WTC11 (cell line): ENCODE measurements at regions not wholly inside any gene's neighbourhood (a gene's known extent, or its start where the extent isn't known, plus 50 kb on each side); places are given as distances from the start of the nearest gene placed in this dataset.

Experiments used
- ATAC-seq: fragments of 200-7000 bp; cut with Tn5 transposase; 2 replicates; pipeline ENCODE4 v1.10.0; 2021; ENCODE audit warnings: mild to moderate bottlenecking, moderate library complexity
- CTCF ChIA-PET: fragments of 300-600 bp; sonication (Branson Sonifier 250); formaldehyde crosslinking; loops from one replicate; lab custom pipeline; 2021; ENCODE audit warnings: antibody characterized with exemption; lab: Charles Lee
- POLR2A ChIA-PET: fragments of 350-600 bp; sonication (Branson Sonifier 250); formaldehyde crosslinking; loops from one replicate; lab custom pipeline; 2021; ENCODE audit warnings: antibody characterized with exemption; lab: Charles Lee
- DNase-seq: peaks from one replicate; pipeline ENCODE4 v3.0.0; 2021; ENCODE audit warnings: low spot score
- H3K27ac Mint-ChIP-seq: 2 replicates; pipeline ENCODE4 v1.8.0; 2021; ENCODE audit warnings: mixed read lengths
- H3K27me3 Mint-ChIP-seq: 2 replicates; pipeline ENCODE4 v1.8.0; 2021; ENCODE audit warnings: low read depth, mild to moderate bottlenecking, moderate library complexity, mixed read lengths
- H3K36me3 Mint-ChIP-seq: 2 replicates; pipeline ENCODE4 v1.8.0; 2021; ENCODE audit warnings: mixed read lengths
- H3K4me1 Mint-ChIP-seq: 2 replicates; pipeline ENCODE4 v1.8.0; 2022; ENCODE audit warnings: mixed read lengths
- H3K4me3 Mint-ChIP-seq: 2 replicates; pipeline ENCODE4 v1.8.0; 2021; ENCODE audit warnings: mild to moderate bottlenecking, moderate library complexity, mixed read lengths
- H3K9me3 Mint-ChIP-seq: 2 replicates; pipeline ENCODE4 v1.8.0; 2021; ENCODE audit warnings: mixed read lengths
- FOXP1 ChIP-seq: sonication (generic); formaldehyde crosslinking; IDR thresholded peaks from 2 replicates; pipeline ENCODE4 v1.8.0; 2022; ENCODE audit warnings: missing genetic modification reagents, mild to moderate bottlenecking, moderate library complexity, borderline replicate concordance
- HMGA2 ChIP-seq: fragments of 250-450 bp; sonication (Bioruptor Pico); IDR thresholded peaks from 2 replicates; pipeline ENCODE4 v1.4.0; 2021; ENCODE audit warnings: mild to moderate bottlenecking, moderate library complexity
- JAZF1 ChIP-seq: fragments of 250-450 bp; sonication (Bioruptor Pico); IDR thresholded peaks from 2 replicates; pipeline ENCODE4 v1.9.0; 2021; ENCODE audit warnings: moderate library complexity, mild to moderate bottlenecking, inconsistent platforms
- NR3C1 ChIP-seq: sonication (generic); formaldehyde crosslinking; conservative IDR thresholded peaks from 2 replicates; pipeline ENCODE4 v1.8.1; 2023; ENCODE audit warnings: low read depth, mild to moderate bottlenecking, missing genetic modification reagents
- PRRX2 ChIP-seq: fragments of 250-450 bp; sonication (Bioruptor Pico); IDR thresholded peaks from 2 replicates; pipeline ENCODE4 v1.8.0; 2021; ENCODE audit warnings: mild to moderate bottlenecking
- RORB ChIP-seq: fragments of 250-450 bp; sonication (Bioruptor Pico); IDR thresholded peaks from 2 replicates; pipeline ENCODE4 v1.9.0; 2021; ENCODE audit warnings: mild to moderate bottlenecking
- SOX15 ChIP-seq: fragments of 250-450 bp; sonication (Bioruptor Pico); IDR thresholded peaks from 2 replicates; pipeline ENCODE4 v1.9.0; 2021; ENCODE audit warnings: mild to moderate bottlenecking
- ZNF121 ChIP-seq: sonication (generic); formaldehyde crosslinking; IDR thresholded peaks from 2 replicates; pipeline ENCODE4 v1.8.0; 2023; ENCODE audit warnings: missing genetic modification reagents
- ZNF317 ChIP-seq: sonication (generic); formaldehyde crosslinking; IDR thresholded peaks from 2 replicates; pipeline ENCODE4 v1.8.1; 2023; ENCODE audit warnings: low read depth, mild to moderate bottlenecking, moderate library complexity, missing genetic modification reagents, borderline replicate concordance
- TF ChIP-seq, protein P1 (sequence below): sonication (generic); formaldehyde crosslinking; IDR thresholded peaks from 2 replicates; pipeline ENCODE4 v1.8.0; 2022; ENCODE audit warnings: mild to moderate bottlenecking, missing genetic modification reagents
- TF ChIP-seq, protein P2 (sequence below): sonication (generic); formaldehyde crosslinking; IDR thresholded peaks from 2 replicates; pipeline ENCODE4 v1.8.1; 2022; ENCODE audit warnings: mild to moderate bottlenecking, missing genetic modification reagents, moderate library complexity, borderline replicate concordance
- TF ChIP-seq, protein P3 (sequence below): sonication (generic); formaldehyde crosslinking; IDR thresholded peaks from 2 replicates; pipeline ENCODE4 v1.8.0; 2022; ENCODE audit warnings: mild to moderate bottlenecking, missing genetic modification reagents
- TF ChIP-seq, protein P4 (sequence below): sonication (generic); formaldehyde crosslinking; IDR thresholded peaks from 2 replicates; pipeline ENCODE4 v1.8.1; 2023; ENCODE audit warnings: mild to moderate bottlenecking, missing genetic modification reagents, borderline replicate concordance
- TF ChIP-seq, protein P5 (sequence below): sonication (generic); formaldehyde crosslinking; IDR thresholded peaks from 2 replicates; pipeline ENCODE4 v1.8.0; 2022; ENCODE audit warnings: mild to moderate bottlenecking, missing genetic modification reagents
- TF ChIP-seq, protein P6 (sequence below): sonication (generic); formaldehyde crosslinking; IDR thresholded peaks from 2 replicates; pipeline ENCODE4 v1.8.1; 2023; ENCODE audit warnings: mild to moderate bottlenecking, missing genetic modification reagents
- TF ChIP-seq, protein P7 (sequence below): fragments of 250-450 bp; sonication (Bioruptor Pico); IDR thresholded peaks from 2 replicates; pipeline ENCODE4 v1.8.0; 2021; ENCODE audit warnings: mild to moderate bottlenecking
- TF ChIP-seq, protein P8 (sequence below): fragments of 250-450 bp; sonication (Bioruptor Pico); IDR thresholded peaks from 2 replicates; pipeline ENCODE4 v2.1.2; 2022; ENCODE audit warnings: mild to moderate bottlenecking, moderate library complexity
- TF ChIP-seq, protein P9 (sequence below): sonication (generic); formaldehyde crosslinking; IDR thresholded peaks from 2 replicates; pipeline ENCODE4 v1.8.1; 2022; ENCODE audit warnings: low read depth, missing genetic modification reagents, borderline replicate concordance
- TF ChIP-seq, protein P10 (sequence below): fragments of 250-450 bp; sonication (Bioruptor Pico); conservative IDR thresholded peaks from 2 replicates; pipeline ENCODE4 v1.9.0; 2021; ENCODE audit warnings: mild to moderate bottlenecking

DNA sequence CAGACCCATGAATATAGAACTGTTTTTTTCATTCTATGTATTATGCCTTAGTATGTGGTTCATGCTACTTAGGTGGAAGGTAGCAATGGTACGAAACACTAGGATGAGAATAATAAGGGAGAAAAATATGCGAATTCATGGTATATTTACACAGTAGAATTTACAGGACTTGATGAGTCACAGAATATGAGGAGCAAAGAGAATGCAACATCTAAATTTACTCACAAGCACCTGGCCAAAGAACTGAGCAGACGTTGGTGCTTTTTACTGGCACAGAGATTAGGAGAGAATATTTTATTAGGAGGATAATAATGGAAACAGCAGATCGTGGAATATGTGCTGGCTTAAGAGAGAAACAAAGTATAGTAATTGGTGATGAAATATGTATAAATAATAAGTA is 785.4 kb upstream of the ROBO1 start (continued):
- TF ChIP-seq JAZF1 (CRISPR knock-in tag) (no peak), SOX15 (CRISPR knock-in tag) (no peak)
- TF ChIP-seq, protein P1, sequence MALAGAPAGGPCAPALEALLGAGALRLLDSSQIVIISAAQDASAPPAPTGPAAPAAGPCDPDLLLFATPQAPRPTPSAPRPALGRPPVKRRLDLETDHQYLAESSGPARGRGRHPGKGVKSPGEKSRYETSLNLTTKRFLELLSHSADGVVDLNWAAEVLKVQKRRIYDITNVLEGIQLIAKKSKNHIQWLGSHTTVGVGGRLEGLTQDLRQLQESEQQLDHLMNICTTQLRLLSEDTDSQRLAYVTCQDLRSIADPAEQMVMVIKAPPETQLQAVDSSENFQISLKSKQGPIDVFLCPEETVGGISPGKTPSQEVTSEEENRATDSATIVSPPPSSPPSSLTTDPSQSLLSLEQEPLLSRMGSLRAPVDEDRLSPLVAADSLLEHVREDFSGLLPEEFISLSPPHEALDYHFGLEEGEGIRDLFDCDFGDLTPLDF (CRISPR knock-in tag), result no peak
- TF ChIP-seq, protein P2, sequence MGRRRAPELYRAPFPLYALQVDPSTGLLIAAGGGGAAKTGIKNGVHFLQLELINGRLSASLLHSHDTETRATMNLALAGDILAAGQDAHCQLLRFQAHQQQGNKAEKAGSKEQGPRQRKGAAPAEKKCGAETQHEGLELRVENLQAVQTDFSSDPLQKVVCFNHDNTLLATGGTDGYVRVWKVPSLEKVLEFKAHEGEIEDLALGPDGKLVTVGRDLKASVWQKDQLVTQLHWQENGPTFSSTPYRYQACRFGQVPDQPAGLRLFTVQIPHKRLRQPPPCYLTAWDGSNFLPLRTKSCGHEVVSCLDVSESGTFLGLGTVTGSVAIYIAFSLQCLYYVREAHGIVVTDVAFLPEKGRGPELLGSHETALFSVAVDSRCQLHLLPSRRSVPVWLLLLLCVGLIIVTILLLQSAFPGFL, result no peak
- TF ChIP-seq, protein P3, sequence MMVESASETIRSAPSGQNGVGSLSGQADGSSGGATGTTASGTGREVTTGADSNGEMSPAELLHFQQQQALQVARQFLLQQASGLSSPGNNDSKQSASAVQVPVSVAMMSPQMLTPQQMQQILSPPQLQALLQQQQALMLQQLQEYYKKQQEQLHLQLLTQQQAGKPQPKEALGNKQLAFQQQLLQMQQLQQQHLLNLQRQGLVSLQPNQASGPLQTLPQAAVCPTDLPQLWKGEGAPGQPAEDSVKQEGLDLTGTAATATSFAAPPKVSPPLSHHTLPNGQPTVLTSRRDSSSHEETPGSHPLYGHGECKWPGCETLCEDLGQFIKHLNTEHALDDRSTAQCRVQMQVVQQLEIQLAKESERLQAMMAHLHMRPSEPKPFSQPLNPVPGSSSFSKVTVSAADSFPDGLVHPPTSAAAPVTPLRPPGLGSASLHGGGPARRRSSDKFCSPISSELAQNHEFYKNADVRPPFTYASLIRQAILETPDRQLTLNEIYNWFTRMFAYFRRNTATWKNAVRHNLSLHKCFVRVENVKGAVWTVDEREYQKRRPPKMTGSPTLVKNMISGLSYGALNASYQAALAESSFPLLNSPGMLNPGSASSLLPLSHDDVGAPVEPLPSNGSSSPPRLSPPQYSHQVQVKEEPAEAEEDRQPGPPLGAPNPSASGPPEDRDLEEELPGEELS, result no peak

DNA sequence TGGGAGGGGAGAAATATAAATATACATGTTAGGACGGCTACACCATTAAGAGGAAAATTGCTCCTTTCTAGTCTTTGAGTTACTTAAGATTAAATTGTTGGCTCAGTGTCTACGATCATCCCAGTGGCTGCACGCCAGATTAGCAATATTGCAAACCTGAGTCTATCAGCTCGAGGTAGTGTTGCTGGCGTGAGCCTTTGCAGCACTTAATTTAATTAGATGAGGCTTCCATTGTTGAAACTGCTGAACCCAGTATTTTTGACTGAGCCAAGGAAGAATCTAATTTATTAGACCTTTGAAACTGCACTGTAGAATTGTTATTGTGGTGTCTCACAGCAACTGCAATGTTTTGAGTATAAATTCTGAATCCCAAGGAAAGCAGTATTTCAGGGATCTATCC is 782.4 kb upstream of the ROBO1 start:
- TF ChIP-seq, protein P4, sequence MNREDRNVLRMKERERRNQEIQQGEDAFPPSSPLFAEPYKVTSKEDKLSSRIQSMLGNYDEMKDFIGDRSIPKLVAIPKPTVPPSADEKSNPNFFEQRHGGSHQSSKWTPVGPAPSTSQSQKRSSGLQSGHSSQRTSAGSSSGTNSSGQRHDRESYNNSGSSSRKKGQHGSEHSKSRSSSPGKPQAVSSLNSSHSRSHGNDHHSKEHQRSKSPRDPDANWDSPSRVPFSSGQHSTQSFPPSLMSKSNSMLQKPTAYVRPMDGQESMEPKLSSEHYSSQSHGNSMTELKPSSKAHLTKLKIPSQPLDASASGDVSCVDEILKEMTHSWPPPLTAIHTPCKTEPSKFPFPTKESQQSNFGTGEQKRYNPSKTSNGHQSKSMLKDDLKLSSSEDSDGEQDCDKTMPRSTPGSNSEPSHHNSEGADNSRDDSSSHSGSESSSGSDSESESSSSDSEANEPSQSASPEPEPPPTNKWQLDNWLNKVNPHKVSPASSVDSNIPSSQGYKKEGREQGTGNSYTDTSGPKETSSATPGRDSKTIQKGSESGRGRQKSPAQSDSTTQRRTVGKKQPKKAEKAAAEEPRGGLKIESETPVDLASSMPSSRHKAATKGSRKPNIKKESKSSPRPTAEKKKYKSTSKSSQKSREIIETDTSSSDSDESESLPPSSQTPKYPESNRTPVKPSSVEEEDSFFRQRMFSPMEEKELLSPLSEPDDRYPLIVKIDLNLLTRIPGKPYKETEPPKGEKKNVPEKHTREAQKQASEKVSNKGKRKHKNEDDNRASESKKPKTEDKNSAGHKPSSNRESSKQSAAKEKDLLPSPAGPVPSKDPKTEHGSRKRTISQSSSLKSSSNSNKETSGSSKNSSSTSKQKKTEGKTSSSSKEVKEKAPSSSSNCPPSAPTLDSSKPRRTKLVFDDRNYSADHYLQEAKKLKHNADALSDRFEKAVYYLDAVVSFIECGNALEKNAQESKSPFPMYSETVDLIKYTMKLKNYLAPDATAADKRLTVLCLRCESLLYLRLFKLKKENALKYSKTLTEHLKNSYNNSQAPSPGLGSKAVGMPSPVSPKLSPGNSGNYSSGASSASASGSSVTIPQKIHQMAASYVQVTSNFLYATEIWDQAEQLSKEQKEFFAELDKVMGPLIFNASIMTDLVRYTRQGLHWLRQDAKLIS, result no peak
- TF ChIP-seq HMGA2 (CRISPR knock-in tag), result no peak
- TF ChIP-seq, protein P5, sequence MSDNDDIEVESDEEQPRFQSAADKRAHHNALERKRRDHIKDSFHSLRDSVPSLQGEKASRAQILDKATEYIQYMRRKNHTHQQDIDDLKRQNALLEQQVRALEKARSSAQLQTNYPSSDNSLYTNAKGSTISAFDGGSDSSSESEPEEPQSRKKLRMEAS (CRISPR knock-in tag), result no peak
- no peak for TF ChIP-seq FOXP1 (CRISPR knock-in tag)
- TF ChIP-seq, protein P6, sequence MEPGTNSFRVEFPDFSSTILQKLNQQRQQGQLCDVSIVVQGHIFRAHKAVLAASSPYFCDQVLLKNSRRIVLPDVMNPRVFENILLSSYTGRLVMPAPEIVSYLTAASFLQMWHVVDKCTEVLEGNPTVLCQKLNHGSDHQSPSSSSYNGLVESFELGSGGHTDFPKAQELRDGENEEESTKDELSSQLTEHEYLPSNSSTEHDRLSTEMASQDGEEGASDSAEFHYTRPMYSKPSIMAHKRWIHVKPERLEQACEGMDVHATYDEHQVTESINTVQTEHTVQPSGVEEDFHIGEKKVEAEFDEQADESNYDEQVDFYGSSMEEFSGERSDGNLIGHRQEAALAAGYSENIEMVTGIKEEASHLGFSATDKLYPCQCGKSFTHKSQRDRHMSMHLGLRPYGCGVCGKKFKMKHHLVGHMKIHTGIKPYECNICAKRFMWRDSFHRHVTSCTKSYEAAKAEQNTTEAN (CRISPR knock-in tag), result no peak
- TF ChIP-seq, protein P7, sequence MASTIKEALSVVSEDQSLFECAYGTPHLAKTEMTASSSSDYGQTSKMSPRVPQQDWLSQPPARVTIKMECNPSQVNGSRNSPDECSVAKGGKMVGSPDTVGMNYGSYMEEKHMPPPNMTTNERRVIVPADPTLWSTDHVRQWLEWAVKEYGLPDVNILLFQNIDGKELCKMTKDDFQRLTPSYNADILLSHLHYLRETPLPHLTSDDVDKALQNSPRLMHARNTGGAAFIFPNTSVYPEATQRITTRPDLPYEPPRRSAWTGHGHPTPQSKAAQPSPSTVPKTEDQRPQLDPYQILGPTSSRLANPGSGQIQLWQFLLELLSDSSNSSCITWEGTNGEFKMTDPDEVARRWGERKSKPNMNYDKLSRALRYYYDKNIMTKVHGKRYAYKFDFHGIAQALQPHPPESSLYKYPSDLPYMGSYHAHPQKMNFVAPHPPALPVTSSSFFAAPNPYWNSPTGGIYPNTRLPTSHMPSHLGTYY, result no peak
- TF ChIP-seq, protein P8, sequence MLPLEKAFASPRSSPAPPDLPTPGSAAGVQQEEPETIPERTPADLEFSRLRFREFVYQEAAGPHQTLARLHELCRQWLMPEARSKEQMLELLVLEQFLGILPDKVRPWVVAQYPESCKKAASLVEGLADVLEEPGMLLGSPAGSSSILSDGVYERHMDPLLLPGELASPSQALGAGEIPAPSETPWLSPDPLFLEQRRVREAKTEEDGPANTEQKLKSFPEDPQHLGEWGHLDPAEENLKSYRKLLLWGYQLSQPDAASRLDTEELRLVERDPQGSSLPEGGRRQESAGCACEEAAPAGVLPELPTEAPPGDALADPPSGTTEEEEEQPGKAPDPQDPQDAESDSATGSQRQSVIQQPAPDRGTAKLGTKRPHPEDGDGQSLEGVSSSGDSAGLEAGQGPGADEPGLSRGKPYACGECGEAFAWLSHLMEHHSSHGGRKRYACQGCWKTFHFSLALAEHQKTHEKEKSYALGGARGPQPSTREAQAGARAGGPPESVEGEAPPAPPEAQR (CRISPR knock-in tag), result no peak
- TF ChIP-seq, protein P9, sequence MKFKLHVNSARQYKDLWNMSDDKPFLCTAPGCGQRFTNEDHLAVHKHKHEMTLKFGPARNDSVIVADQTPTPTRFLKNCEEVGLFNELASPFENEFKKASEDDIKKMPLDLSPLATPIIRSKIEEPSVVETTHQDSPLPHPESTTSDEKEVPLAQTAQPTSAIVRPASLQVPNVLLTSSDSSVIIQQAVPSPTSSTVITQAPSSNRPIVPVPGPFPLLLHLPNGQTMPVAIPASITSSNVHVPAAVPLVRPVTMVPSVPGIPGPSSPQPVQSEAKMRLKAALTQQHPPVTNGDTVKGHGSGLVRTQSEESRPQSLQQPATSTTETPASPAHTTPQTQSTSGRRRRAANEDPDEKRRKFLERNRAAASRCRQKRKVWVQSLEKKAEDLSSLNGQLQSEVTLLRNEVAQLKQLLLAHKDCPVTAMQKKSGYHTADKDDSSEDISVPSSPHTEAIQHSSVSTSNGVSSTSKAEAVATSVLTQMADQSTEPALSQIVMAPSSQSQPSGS (CRISPR knock-in tag), result no peak
- TF ChIP-seq RORB (CRISPR knock-in tag), result no peak
- TF ChIP-seq, protein P10, sequence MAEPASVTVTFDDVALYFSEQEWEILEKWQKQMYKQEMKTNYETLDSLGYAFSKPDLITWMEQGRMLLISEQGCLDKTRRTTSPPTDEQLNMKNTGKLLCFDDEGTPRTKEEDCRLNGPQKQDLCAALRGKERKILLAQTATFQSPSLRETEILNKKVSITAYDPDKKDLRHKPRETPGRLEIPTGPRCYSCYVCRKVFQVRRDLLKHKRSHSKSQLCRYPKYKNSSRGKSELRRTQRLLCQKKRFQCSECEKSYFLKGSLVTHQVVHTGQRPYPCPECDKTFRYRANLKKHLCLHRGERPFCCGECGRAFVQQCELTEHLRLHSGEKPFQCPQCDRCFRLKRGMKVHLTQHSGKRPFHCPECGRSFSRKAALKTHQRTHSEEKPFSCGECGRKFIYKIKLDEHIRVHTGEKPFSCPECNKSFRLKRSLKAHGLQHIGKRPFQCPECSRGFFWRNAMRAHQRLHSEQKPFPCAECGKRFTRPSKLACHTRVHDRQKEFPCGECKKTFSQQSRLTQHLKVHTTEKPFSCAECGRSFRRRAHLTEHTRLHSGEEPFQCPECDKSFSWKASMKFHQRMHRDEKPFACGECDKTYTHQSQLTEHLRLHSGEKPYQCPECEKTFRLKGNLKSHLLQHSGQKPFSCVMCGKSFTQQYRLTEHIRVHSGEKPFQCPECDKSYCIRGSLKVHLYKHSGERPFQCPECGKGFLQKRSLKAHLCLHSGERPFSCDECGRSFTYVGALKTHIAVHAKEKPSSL (CRISPR knock-in tag), result no peak
- no peak for TF ChIP-seq NR3C1
- TF ChIP-seq ZNF317 (CRISPR knock-in tag), result no peak
- no peak for TF ChIP-seq ZNF121 (CRISPR knock-in tag)
- TF ChIP-seq PRRX2 (CRISPR knock-in tag), result no peak
- CTCF ChIA-PET, result no interaction called here
- Mint-ChIP-seq H3K4me1 (no peaks in the 10 kb centered on the region), H3K27me3 (no peaks in the 10 kb centered on the region), H3K9me3 (no peaks in the 10 kb centered on the region), H3K27ac (no peak overlapping the region), H3K36me3 (no peaks in the 10 kb centered on the region), H3K4me3 (no peak overlapping the region)
- DNase-seq, result no peak
- POLR2A ChIA-PET, result no interaction called here
- ATAC-seq, result no peak
